ENCODE measurements at regions not wholly inside any gene's neighbourhood (a gene's known extent, or its start where the extent isn't known, plus 50 kb on each side); places are given as distances from the start of the nearest gene placed in this dataset.
A peak's percentile ranks its signal among the peaks of the same experiment; 100 is the strongest.

GRCh38 chr2:194020155-194020554 is 1636.9 kb upstream of the SLC39A10 start:
- no peak for DNase-seq

- DNase-seq: no peak
Measured at GRCh38 chr2:194015751-194016150, 1641.3 kb upstream of the SLC39A10 start.

GRCh38 chr2:194014639-194015038 is 1642.4 kb upstream of the SLC39A10 start:
- no peak for DNase-seq

- no peak for DNase-seq
Measured at GRCh38 chr2:194004590-194005206, 1652.3 kb upstream of the SLC39A10 start.

DNA sequence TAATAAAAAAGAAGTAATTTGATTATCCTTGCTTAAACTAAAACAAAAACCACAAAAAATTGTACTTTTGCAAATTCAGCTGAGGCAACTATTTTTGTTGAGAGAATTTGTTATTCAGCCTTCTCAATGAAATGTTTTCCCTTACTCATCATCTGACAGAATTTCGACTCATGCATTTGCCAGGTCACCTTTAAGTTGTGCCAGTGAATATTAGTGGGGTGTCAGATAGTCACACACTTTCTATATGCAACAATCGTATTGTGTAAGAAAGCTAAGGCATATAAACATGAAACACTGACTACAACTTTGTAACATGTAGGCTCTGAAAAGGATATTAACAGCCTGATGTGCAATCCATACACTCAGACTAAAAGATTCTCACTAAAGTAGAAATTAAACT is 1653.1 kb upstream of the SLC39A10 start:
- DNase-seq: no peak

- DNase-seq: no peak
Measured at GRCh38 chr2:194002699-194003368, 1654.2 kb upstream of the SLC39A10 start.

- no peak for DNase-seq
Measured at GRCh38 chr2:193990868-193991267, 1666.2 kb upstream of the SLC39A10 start.

DNA sequence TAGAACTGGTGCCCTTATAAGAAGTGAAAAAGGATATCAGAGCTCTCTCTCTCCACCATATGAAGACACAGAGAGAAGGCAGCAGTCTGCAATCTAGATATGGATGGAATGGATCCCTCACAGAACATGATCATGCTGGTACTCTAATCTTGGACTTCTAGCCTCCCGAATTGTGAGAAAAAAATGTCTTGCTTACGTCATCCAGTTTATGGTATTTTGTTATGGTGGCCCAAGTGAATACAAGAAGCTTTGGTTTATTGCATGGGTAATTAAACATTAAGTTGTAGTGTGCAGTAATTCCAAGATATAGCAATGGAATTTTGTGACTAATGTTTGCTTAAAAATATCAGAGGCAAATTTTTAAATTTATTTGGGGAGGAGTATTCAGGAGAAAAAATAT is 1667.4 kb upstream of the SLC39A10 start:
- no peak for DNase-seq

GRCh38 chr2:193988784-193989183 is 1668.2 kb upstream of the SLC39A10 start:
- no peak for DNase-seq

- no peak for DNase-seq
Measured at GRCh38 chr2:193985272-193985671, 1671.8 kb upstream of the SLC39A10 start.

- peak; percentile 16 for DNase-seq
Measured at GRCh38 chr2:193980599-193980998, 1676.4 kb upstream of the SLC39A10 start.

DNA sequence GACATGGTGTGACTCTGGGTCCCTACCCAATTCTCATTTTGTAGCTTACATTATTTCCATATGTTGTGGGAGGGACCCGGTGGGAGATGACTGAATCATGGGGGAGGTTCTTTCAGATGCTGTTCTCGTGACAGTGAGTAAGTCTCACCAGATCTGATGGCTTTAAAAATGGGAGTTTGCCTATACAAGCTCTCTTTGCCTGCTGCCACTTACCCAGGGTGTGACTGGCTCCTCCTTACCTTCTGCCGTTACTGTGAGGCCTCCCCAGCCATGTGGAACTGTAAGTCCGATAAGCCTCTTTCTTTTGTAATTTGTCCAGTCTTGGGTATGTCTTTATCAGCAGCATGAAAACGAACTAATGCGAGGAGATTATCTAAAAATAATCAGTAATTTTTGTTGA is 1683.2 kb upstream of the SLC39A10 start:
- no peak for DNase-seq

DNA sequence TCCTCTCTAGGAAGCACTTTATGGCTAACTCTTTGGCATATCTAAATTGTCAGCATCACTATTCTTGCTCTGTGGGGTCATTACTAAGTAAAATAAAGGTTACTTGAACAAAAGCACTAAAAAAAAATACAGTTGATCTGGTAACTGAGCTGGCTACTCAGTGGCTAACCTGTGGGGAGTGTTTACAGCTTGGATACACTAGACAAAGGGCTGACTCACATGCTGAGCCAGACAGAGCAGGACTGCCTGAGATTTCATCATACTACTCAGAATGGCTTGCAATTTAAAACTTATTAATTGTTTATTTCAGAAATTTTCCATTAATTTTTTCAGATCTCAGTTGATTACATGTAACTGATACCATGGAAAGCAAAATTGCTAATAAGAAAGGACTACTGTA is 1690.4 kb upstream of the SLC39A10 start:
- peak; percentile 19 for DNase-seq

GRCh38 chr2:193965263-193965662 is 1691.8 kb upstream of the SLC39A10 start:
- DNase-seq: no peak

GRCh38 chr2:193963472-193964119 is 1693.4 kb upstream of the SLC39A10 start:
- peak; percentile 54 for DNase-seq

GRCh38 chr2:193946806-193947205 is 1710.2 kb upstream of the SLC39A10 start:
- DNase-seq: no peak

DNA sequence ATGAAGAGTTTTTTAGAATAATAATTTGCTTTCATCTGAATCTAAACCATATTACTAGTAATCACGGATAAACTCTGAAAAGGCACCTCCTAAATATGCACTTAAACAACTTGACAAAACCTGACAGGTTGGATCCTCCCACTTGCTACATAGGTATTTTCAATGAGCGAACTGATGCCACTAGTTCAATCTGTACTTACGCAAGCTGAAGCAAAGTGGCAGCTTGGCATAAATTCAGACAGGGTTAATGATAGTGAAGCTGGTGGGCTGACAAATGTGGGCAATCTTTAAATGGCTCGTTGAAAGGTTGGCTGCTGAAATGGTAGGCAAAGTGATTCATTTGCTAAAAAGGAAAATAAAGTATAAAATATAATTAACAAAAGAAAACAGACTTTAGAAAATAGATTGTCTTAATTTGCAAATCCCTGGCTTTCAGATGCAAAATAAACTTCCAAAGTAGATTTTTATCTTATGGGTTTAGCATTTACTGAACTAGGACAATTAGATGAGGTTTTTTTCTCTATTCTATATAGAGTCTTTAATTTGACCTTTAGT is 1713.5 kb upstream of the SLC39A10 start:
- DNase-seq: no peak

DNA sequence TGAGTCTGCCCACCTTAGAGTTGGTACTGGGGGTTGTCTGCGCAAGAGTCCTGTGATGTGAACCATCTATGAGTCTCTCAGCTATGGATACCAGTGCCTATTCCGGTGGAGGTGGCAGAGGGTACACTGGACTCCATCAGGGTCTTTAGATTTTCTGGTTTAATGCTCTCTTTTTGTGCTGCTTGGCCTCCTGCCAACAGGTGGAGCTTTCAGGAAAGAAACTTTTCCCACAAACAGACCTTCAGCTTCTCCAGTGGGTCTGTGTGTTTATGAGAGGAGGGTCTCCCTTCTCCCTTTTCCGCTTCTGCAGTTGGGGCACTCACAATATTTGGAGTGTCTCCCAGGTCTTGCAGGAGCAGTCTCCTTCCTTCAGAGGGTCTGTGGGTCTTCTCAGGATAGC is 1721.9 kb upstream of the SLC39A10 start:
- DNase-seq: no peak

- DNase-seq: no peak
Measured at GRCh38 chr2:193929131-193929530, 1727.9 kb upstream of the SLC39A10 start.

DNA sequence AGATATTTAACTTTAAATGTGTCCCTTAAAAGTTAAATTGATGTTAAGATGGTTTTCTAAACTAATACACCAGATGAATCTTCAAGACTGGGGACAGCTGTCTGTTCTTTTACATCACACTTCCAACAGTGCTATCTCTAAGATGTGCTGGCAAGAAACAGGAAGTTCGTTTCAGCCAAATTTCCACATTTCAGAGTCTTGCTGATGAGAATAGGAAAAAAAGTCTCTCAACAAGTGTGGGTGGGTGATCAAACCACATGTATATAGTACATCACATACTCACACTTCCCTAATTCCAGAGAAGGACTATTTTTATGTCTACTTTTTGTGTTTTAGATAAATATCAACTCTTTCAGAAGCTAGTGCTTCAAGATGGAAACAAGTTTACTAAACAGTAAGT is 1712.8 kb upstream of the TMEFF2 start:
- DNase-seq: no peak

DNA sequence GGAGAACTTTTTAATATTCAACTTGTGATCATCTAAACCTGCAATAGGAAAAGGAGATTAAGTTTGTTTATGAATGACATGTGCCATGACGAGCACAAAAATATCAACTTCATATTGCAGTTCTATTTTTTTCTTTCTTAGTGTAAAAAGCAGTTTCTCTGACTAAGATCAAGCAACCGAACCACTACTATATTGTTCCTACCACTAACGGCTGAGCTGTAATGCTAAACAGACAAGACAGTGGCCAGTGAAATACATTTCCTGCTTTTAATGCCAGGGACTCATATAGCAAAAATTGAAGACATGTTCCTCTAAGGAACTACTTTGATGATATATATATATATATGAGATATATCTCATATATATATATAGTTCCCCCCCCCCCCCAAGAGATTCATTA is 1705.6 kb upstream of the TMEFF2 start:
- DNase-seq: no peak

GRCh38 chr2:193895226-193895625 is 1700.5 kb upstream of the TMEFF2 start:
- DNase-seq: peak; percentile 15

- DNase-seq: no peak
Measured at GRCh38 chr2:193894081-193894480, 1699.3 kb upstream of the TMEFF2 start.

DNA sequence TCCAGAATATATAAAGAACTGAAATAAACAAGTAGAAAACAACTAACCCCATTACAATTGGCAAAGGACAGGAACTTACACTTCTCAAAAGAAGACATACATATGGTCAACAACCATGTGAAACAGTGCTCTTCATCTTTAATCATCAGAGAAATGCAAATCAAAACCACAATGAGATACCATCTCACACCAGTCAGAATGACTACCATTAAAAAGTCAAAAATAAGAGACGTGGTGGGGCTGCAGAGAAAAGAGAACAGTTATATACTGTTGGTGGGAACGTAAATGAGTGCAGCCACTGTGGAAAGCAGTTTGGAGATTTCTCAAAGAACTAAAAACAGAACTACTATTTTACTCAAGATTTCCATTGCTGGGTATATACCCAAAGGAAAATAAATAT is 1696.3 kb upstream of the TMEFF2 start:
- no peak for DNase-seq
